ENCODE measurements at regions not wholly inside any gene's neighbourhood (a gene's known extent, or its start where the extent isn't known, plus 50 kb on each side); places are given as distances from the start of the nearest gene placed in this dataset.

DNA sequence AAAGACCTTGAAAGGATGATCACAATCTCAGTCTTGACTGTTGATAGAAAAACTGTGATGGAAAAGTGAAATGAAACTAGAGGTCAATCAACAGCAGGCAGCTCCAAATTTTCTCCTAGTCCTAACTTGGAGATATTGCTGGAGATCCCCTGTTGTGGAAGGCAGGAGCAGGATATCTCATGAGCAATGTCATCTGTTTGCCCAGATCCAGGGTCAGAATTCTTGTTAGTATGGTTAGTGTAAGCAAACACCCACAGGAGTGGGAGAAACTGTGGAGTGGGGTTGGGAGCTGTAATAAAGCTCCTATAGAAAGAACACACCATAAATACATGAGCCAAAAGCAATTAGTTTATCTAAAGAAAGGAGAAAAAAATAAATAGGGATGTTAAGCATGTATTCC is 169.0 kb downstream of the AKR1D1 start:
- H3K9me3 ChIP-seq (replicated peaks; ENCODE audit: control insufficient read depth, insufficient read depth, low read length), result no peaks in the 10 kb centered on the region; the same call in 2 of the 3 replicates
- no peak for ATAC-seq
- BruUV-seq (replicated peaks), result no TSS peak
- no peak for FAIRE-seq
- no peaks in the 10 kb centered on the region for H3K4me1 ChIP-seq (ENCODE audit: control insufficient read depth, insufficient read depth, low read length)
- no peak overlapping the region for H3K4me2 ChIP-seq (ENCODE audit: control insufficient read depth, insufficient read depth)
- no peak for DNase-seq (ENCODE audit: low read depth, low spot score)
- no peak overlapping the region for H3K27ac ChIP-seq (ENCODE audit: control insufficient read depth, insufficient read depth)
- H3K27me3 ChIP-seq (replicated peaks in 1 of 2; ENCODE audit: control insufficient read depth in 2 of 2, insufficient read depth in 2 of 2, low read length in 1 of 2), result no peaks in the 10 kb centered on the region
- ChIA-PET RAD21 (ENCODE audit: unreplicated experiment) (no interaction called here), SMC1A (ENCODE audit: uncharacterized antibody, unreplicated experiment) (no interaction called here), CTCF (no interaction called here), POLR2A (interaction anchor here (0.7 kb wide), 1 partner anchor 309 kb away, joined by 3 read pairs; no protein-coding TSS in a partner anchor)
- H3K4me3 ChIP-seq, result no peak overlapping the region
- no peak for TF ChIP-seq HDGF (IDR thresholded peaks at IDR 0.05)
- TF ChIP-seq CBX5 (IDR thresholded peaks at IDR 0.05; ENCODE audit: low read depth), result no peak
- TF ChIP-seq, protein P1, sequence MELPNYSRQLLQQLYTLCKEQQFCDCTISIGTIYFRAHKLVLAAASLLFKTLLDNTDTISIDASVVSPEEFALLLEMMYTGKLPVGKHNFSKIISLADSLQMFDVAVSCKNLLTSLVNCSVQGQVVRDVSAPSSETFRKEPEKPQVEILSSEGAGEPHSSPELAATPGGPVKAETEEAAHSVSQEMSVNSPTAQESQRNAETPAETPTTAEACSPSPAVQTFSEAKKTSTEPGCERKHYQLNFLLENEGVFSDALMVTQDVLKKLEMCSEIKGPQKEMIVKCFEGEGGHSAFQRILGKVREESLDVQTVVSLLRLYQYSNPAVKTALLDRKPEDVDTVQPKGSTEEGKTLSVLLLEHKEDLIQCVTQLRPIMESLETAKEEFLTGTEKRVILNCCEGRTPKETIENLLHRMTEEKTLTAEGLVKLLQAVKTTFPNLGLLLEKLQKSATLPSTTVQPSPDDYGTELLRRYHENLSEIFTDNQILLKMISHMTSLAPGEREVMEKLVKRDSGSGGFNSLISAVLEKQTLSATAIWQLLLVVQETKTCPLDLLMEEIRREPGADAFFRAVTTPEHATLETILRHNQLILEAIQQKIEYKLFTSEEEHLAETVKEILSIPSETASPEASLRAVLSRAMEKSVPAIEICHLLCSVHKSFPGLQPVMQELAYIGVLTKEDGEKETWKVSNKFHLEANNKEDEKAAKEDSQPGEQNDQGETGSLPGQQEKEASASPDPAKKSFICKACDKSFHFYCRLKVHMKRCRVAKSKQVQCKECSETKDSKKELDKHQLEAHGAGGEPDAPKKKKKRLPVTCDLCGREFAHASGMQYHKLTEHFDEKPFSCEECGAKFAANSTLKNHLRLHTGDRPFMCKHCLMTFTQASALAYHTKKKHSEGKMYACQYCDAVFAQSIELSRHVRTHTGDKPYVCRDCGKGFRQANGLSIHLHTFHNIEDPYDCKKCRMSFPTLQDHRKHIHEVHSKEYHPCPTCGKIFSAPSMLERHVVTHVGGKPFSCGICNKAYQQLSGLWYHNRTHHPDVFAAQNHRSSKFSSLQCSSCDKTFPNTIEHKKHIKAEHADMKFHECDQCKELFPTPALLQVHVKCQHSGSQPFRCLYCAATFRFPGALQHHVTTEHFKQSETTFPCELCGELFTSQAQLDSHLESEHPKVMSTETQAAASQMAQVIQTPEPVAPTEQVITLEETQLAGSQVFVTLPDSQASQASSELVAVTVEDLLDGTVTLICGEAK (IDR thresholded peaks at IDR 0.05; ENCODE audit: borderline replicate concordance), result no peak
- no peak for TF ChIP-seq NFYB (IDR thresholded peaks at IDR 0.05; ENCODE audit: insufficient read depth, low read depth, low read length)
- TF ChIP-seq EZH2 (IDR thresholded peaks at IDR 0.05; ENCODE audit: borderline replicate concordance, control insufficient read depth, low read depth, low read length), result no peak
- no peak for TF ChIP-seq JUND (IDR thresholded peaks at IDR 0.05; ENCODE audit: low read depth, low read length)
- no peak for TF ChIP-seq MEF2B (IDR thresholded peaks at IDR 0.05; ENCODE audit: partially characterized antibody, poor library complexity, severe bottlenecking)
- no peak for TF ChIP-seq ETV6 (conservative IDR thresholded peaks at IDR 0.05 in 1 of 2, IDR thresholded peaks at IDR 0.05 in 1 of 2; ENCODE audit: borderline replicate concordance in 1 of 2, low read depth in 1 of 2)
- no peak for TF ChIP-seq NRF1 (conservative IDR thresholded peaks at IDR 0.05; ENCODE audit: low read depth, low read length)
- no peak for TF ChIP-seq CHD2 (IDR thresholded peaks at IDR 0.05; ENCODE audit: borderline replicate concordance, low read depth, low read length)
- TF ChIP-seq, protein P2, sequence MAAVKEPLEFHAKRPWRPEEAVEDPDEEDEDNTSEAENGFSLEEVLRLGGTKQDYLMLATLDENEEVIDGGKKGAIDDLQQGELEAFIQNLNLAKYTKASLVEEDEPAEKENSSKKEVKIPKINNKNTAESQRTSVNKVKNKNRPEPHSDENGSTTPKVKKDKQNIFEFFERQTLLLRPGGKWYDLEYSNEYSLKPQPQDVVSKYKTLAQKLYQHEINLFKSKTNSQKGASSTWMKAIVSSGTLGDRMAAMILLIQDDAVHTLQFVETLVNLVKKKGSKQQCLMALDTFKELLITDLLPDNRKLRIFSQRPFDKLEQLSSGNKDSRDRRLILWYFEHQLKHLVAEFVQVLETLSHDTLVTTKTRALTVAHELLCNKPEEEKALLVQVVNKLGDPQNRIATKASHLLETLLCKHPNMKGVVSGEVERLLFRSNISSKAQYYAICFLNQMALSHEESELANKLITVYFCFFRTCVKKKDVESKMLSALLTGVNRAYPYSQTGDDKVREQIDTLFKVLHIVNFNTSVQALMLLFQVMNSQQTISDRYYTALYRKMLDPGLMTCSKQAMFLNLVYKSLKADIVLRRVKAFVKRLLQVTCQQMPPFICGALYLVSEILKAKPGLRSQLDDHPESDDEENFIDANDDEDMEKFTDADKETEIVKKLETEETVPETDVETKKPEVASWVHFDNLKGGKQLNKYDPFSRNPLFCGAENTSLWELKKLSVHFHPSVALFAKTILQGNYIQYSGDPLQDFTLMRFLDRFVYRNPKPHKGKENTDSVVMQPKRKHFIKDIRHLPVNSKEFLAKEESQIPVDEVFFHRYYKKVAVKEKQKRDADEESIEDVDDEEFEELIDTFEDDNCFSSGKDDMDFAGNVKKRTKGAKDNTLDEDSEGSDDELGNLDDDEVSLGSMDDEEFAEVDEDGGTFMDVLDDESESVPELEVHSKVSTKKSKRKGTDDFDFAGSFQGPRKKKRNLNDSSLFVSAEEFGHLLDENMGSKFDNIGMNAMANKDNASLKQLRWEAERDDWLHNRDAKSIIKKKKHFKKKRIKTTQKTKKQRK (IDR thresholded peaks at IDR 0.05; ENCODE audit: low read depth, low read length), result no peak
- no peak for TF ChIP-seq SPI1 (IDR thresholded peaks at IDR 0.05; ENCODE audit: borderline replicate concordance, insufficient read depth, low read depth, low read length)
- no peak for TF ChIP-seq NR2C1 (IDR thresholded peaks at IDR 0.05)
- H3K9ac ChIP-seq (ENCODE audit: control insufficient read depth, insufficient read depth, low read length), result no peak overlapping the region
- H4K20me1 ChIP-seq (ENCODE audit: control insufficient read depth, insufficient read depth), result no peaks in the 10 kb centered on the region
- H3K79me2 ChIP-seq (ENCODE audit: control insufficient read depth, insufficient read depth, low read length), result no peaks in the 10 kb centered on the region
- H3K36me3 ChIP-seq (ENCODE audit: control insufficient read depth in 2 of 2, insufficient read depth in 2 of 2, low read length in 1 of 2), result no peaks in the 10 kb centered on the region
- in situ Hi-C loops (cut with MboI), result no loop called here
- intact Hi-C loops (cut with micrococcal nuclease; ENCODE audit: unreplicated experiment), result no loop called here
- H2AFZ ChIP-seq (ENCODE audit: control insufficient read depth, low read depth, low read length), result no peak overlapping the region
